GM18505 (cell line): ENCODE measurements at regions not wholly inside any gene's neighbourhood (a gene's known extent, or its start where the extent isn't known, plus 50 kb on each side); places are given as distances from the start of the nearest gene placed in this dataset.
"Not testable (repeated sequence)": the region's sequence is repeated elsewhere in the genome, so short reads cannot be mapped to it uniquely, and the experiment has no call there.

Experiments
- ATAC-seq: cut with Tn5 transposase; IDR thresholded peaks from one replicate; pipeline ENCODE4 v1.9.1; 2021; ENCODE audit not compliant: unreplicated experiment
- POLR2A ChIP-seq: IDR thresholded peaks from 4 replicates; pipeline ENCODE4 v1.6.1; 2011; ENCODE audit warnings: borderline replicate concordance; ENCODE audit not compliant: insufficient read depth, insufficient read length; ENCODE audit errors: extremely low read depth

GRCh38 chr10:21463436-21463835, 62.0 kb downstream of the SKIDA1 start:
- no peak for TF ChIP-seq POLR2A
- ATAC-seq: no peak

- ATAC-seq: no peak
- no peak for TF ChIP-seq POLR2A
These were observed 67.2 kb downstream of the SKIDA1 start for GRCh38 chr10:21458126-21458871.

GRCh38 chr10:21456160-21456559, 69.3 kb downstream of the SKIDA1 start:
- TF ChIP-seq POLR2A: no peak
- ATAC-seq: no peak

GRCh38 chr10:21452203-21452602, 73.3 kb downstream of the SKIDA1 start:
- no peak for ATAC-seq
- TF ChIP-seq POLR2A: no peak

- ATAC-seq: peak; percentile 88
- TF ChIP-seq POLR2A: no peak
These were observed 76.1 kb downstream of the SKIDA1 start for GRCh38 chr10:21449288-21449966.

GRCh38 chr10:21445163-21445562, 80.3 kb downstream of the SKIDA1 start:
- TF ChIP-seq POLR2A: no peak
- no peak for ATAC-seq

GRCh38 chr10:21441625-21442024, 83.9 kb downstream of the SKIDA1 start:
- no peak for ATAC-seq
- no peak for TF ChIP-seq POLR2A

GRCh38 chr10:21438914-21439313, 86.6 kb downstream of the SKIDA1 start:
- not testable (repeated sequence) for ATAC-seq

GRCh38 chr10:21437770-21438382, 87.6 kb downstream of the SKIDA1 start:
- ATAC-seq: no peak
- no peak for TF ChIP-seq POLR2A

GRCh38 chr10:21432266-21432665, 93.2 kb downstream of the SKIDA1 start:
- no peak for TF ChIP-seq POLR2A
- ATAC-seq: no peak

GRCh38 chr10:21431799-21432198, 93.7 kb downstream of the SKIDA1 start:
- ATAC-seq: no peak
- TF ChIP-seq POLR2A: no peak

GRCh38 chr10:21427804-21428481, 97.5 kb downstream of the SKIDA1 start:
- ATAC-seq: no peak

GRCh38 chr10:21424459-21424861, 101.0 kb downstream of the SKIDA1 start:
- TF ChIP-seq POLR2A: no peak
- ATAC-seq: no peak

More at GRCh38 chr10:21427804-21428481, 97.5 kb downstream of the SKIDA1 start:
- no peak for TF ChIP-seq POLR2A
